ENCODE measurements at regions not wholly inside any gene's neighbourhood (a gene's known extent, or its start where the extent isn't known, plus 50 kb on each side); places are given as distances from the start of the nearest gene placed in this dataset.

GRCh38 chr15:39226169-39226937 lies 354.5 kb upstream of the THBS1 start:
- peaks cover 0 to 21% (median 11%) of the 10 kb centered on the region in 7 donors for H3K9me3 Mint-ChIP-seq

DNA sequence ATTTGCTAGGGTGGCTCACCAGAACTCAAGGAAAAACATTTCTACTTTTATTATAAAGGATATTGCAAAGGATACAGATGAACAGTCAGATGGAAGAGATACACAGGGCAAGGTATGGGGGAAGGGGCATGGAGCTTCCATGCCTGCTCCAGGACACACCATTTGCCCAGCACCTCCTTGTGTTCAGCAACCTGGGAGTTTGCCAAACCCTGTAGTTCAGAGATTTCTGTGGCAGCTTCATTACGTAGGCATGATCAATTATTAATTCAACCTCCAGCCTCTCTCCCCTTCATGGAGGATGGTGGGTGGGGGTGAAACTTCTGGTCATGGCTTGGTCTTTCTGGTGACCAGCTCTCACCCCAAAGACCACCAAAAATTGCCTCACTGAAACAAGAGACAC lies 353.9 kb upstream of the THBS1 start:
- DNase-seq = no peak
- Histone ChIP-seq H3K4me2 (replicated peaks; ENCODE audit: extremely low read depth, low read length, poor library complexity, severe bottlenecking) (no peak overlapping the region), H3K4me3 (replicated peaks in 1 of 3; ENCODE audit: low read depth in 2 of 3, low read length in 3 of 3) (no peak overlapping the region), H2AFZ (ENCODE audit: insufficient read depth, low read depth, low read length, poor library complexity, severe bottlenecking) (no peak overlapping the region), H4K20me1 (ENCODE audit: insufficient read depth, low read length) (no peaks in the 10 kb centered on the region), H3K36me3 (replicated peaks in 1 of 2; ENCODE audit: control insufficient read depth in 1 of 2, insufficient read depth in 2 of 2, low read length in 2 of 2) (no peaks in the 10 kb centered on the region), H3K27ac (ENCODE audit: low read depth in 1 of 2, low read length in 2 of 2) (no peak overlapping the region), H3K79me2 (ENCODE audit: insufficient read depth, low read length) (no peaks in the 10 kb centered on the region), H3K9me3 (replicated peaks in 1 of 2; ENCODE audit: control insufficient read depth in 1 of 2, insufficient read depth in 1 of 2, low read length in 2 of 2) (peaks cover 0 to 10% of the 10 kb centered on the region in 2 donors), H3K27me3 (ENCODE audit: control insufficient read depth in 2 of 2, insufficient read depth in 2 of 2, low read length in 2 of 2) (no peaks in the 10 kb centered on the region), H3K4me1 (ENCODE audit: control insufficient read depth in 1 of 2, insufficient read depth in 2 of 2, low read length in 2 of 2) (no peaks in the 10 kb centered on the region), H3K9ac (ENCODE audit: insufficient read depth, low read length, poor library complexity, severe bottlenecking) (no peak overlapping the region)
- no CpG with 5 or more reads among the region's 1 CpG for WGBS (ENCODE audit: insufficient coverage)
- Mint-ChIP-seq H3K27me3 (ENCODE audit: low read depth in 3 of 3) (peaks cover 0 to 5% (median 0%) of the 10 kb centered on the region in 3 donors), H3K27ac (peak overlapping the region in 1 of 7 donors; percentile 15), H3K36me3 (no peaks in the 10 kb centered on the region), H3K4me3 (no peak overlapping the region), H3K4me1 (peaks cover under 1% of the 10 kb centered on the region), H3K9me3 (peaks cover 0 to 21% (median 11%) of the 10 kb centered on the region in 7 donors)
- TF ChIP-seq CTCF (IDR thresholded peaks at IDR 0.05) = no peak
- intact Hi-C loops (cut with micrococcal nuclease) = no loop called here

More at GRCh38 chr15:39226169-39226937, 354.5 kb upstream of the THBS1 start:
- peak in 1 of 3 donors; percentile 55 for DNase-seq
- Histone ChIP-seq H2AFZ (ENCODE audit: insufficient read depth, low read depth, low read length, poor library complexity, severe bottlenecking) (no peak overlapping the region), H3K27ac (ENCODE audit: low read depth in 1 of 2, low read length in 2 of 2) (no peak overlapping the region), H3K9ac (ENCODE audit: insufficient read depth, low read length, poor library complexity, severe bottlenecking) (no peak overlapping the region), H3K9me3 (replicated peaks in 1 of 2; ENCODE audit: control insufficient read depth in 1 of 2, insufficient read depth in 1 of 2, low read length in 2 of 2) (peaks cover 0 to 10% of the 10 kb centered on the region in 2 donors), H3K4me2 (replicated peaks; ENCODE audit: extremely low read depth, low read length, poor library complexity, severe bottlenecking) (no peak overlapping the region), H3K27me3 (ENCODE audit: control insufficient read depth in 2 of 2, insufficient read depth in 2 of 2, low read length in 2 of 2) (no peaks in the 10 kb centered on the region), H3K79me2 (ENCODE audit: insufficient read depth, low read length) (no peaks in the 10 kb centered on the region), H3K4me3 (replicated peaks in 1 of 3; ENCODE audit: low read depth in 2 of 3, low read length in 3 of 3) (no peak overlapping the region), H3K36me3 (replicated peaks in 1 of 2; ENCODE audit: control insufficient read depth in 1 of 2, insufficient read depth in 2 of 2, low read length in 2 of 2) (no peaks in the 10 kb centered on the region), H3K4me1 (ENCODE audit: control insufficient read depth in 1 of 2, insufficient read depth in 2 of 2, low read length in 2 of 2) (no peaks in the 10 kb centered on the region), H4K20me1 (ENCODE audit: insufficient read depth, low read length) (no peaks in the 10 kb centered on the region)
- Mint-ChIP-seq H3K27ac (peak overlapping the region in 1 of 7 donors; percentile 15), H3K4me1 (no peaks in the 10 kb centered on the region), H3K27me3 (ENCODE audit: low read depth in 3 of 3) (peaks cover 0 to 5% (median 0%) of the 10 kb centered on the region in 3 donors), H3K36me3 (no peaks in the 10 kb centered on the region), H3K4me3 (no peak overlapping the region)
- TF ChIP-seq CTCF (IDR thresholded peaks at IDR 0.05) = no peak
- no CpG with 5 or more reads among the region's 2 CpGs for WGBS (ENCODE audit: insufficient coverage)
- intact Hi-C loops (cut with micrococcal nuclease) = no loop called here
